ENCODE measurements at regions not wholly inside any gene's neighbourhood (a gene's known extent, or its start where the extent isn't known, plus 50 kb on each side); places are given as distances from the start of the nearest gene placed in this dataset.

GRCh38 chr10:10919976-10920375 lies 97.7 kb upstream of the CELF2 start:
- DNase-seq: no peak

DNA sequence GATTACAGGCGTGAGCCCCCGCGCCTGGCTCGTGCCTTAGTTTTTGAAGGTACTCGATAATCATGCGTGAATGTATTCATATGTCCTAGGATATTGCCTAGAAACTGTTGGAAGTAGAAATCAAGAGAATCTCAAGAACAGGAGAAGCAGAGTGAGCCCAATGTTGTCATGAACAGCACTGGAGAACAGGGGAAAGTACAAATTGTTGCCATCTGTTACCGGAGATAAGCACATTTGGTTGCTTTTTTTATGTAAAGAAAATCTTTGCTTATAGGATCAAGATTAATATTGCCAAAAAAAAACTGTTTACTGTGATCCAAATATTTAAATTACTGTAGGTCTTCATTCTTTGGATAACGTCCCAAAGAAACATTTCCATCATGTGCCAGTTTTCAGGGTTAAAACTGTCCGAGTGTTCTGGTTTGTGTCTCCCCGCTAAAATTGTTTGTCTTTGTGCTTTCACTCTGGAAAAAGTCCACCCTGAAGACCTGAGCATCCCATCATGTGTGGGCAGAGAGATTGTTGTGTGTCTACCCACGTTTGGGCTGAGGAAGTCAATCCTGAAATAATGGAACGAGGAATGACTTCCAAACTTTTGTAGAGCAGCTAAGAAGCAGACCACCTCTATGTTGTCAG lies 95.7 kb upstream of the CELF2 start:
- DNase-seq: no peak

DNA sequence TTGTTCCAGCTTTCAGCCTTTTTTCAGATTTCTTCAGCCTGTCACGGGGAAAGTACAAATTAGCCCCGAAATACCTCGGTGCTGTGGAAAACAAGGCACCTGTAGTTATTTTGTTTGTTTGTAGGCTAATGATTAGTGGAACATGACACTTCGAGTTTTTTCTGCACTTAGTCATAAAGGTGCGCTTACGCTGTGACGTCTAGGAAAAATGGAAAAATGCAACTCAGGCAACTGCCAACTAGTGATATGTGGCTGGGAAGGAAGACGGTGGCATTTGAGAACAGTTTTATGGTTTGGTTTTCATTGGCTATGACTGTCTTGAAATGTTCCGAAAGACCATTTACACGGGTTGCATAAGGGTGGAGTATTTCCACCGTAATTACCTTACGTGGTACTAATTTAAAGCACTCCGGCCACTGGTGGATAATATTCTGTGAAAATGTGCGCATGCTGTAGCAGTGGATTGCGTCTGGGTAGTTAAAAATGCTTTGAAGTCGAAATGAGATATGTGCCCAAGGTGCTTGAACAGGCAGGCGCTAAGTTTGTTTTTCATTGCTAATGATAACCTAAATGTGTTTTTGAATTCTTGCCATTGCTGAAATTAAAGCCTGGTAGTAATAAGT lies 94.5 kb upstream of the CELF2 start:
- no peak for DNase-seq

DNA sequence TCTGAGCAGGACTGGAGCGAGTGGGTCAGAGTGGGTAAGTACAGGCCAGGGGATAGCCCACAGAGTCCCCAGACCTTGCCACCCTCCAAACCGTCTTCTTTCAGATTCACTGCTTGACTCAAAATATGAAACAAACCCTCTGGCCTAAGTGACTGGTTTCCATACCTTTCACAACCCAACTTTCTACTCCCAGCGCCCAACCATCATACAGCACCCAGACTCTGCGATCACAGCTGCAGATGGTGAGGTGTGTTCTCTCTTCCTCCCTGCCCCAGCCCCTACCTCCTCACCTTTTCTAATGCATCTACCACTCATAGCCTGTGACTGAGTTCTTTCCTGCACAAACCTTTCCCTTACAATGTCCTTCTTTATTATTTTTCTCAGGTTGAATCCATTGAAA lies 92.0 kb upstream of the CELF2 start:
- DNase-seq: no peak

GRCh38 chr10:10927608-10928007 lies 90.1 kb upstream of the CELF2 start:
- no peak for DNase-seq

DNA sequence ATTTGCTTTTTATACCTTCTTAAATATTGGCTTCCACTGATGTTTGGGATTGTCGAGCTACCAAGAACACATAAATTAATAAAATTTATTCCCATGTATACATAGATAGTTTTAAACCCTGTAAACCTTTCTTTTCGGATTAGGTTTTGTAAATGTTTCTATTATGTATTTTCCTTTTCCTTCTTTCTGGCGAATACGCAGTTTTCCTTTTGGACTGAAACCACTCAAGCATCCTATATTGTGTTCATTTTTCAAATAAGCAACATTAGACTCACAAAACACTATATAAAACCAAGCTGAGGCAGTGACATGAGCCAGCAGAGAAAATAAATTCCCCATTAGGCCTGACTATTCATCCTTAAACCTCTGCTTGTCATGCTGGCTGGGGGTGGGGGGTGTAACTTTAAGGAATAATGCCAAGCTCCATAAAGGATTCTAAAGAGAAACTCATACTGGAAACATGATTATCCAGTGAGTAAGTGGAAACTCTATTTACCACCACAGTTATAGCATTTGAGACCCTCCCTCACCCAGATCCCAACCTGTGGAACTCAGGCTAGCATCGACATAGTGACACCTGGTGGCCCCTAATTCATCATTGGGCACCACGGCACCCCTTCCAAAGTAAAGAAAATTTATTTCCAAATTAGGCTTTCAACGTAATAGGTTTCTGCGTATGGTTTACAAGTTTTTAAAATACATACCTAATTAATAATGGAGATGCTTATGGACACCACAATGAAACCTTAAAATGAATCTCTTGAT lies 86.5 kb upstream of the CELF2 start:
- no peak for DNase-seq

DNA sequence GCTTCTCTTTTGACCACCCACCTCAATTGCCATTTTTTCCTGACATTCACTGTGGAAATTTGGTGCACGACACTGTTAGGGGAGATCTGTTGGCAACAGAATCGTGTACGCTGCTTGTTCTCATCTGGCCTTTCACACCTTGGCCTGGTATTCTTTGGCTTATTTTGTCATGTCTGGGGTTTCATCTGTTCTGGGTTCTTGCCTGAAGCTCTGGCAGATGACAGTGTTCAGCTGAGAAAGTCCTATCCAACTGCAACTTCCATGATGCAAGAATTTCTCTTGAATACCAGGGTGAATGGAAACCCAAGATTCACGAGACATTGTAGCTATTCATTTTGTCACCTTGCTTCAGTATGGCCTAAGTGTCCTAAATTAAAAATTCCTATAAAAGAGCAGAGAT lies 82.6 kb upstream of the CELF2 start:
- DNase-seq: no peak

DNA sequence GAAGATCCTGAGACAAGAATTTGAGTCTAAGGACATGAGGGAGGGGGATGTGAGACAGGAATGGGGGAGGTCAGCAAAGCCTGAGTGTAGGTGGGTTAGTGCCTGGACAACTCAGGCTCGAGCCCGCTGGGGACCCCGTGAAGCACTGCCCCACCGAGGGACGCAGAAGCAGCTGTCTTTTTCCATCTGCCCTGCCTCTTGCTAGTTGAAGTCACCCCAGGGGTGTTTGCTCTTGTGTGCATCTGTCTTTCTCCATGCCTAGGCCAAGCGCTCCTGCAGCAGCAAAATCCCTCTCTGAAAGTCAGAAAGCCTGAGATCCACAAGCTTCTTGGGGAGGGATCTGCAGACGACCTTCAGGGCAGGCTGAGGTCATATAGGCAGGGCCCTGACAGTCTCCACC lies 79.0 kb upstream of the CELF2 start:
- DNase-seq: no peak

- DNase-seq: no peak
Observed at GRCh38 chr10:10941127-10941730, 76.4 kb upstream of the CELF2 start.

GRCh38 chr10:10942441-10942840 lies 75.2 kb upstream of the CELF2 start:
- no peak for DNase-seq

GRCh38 chr10:10946081-10946480 lies 71.6 kb upstream of the CELF2 start:
- no peak for DNase-seq

DNA sequence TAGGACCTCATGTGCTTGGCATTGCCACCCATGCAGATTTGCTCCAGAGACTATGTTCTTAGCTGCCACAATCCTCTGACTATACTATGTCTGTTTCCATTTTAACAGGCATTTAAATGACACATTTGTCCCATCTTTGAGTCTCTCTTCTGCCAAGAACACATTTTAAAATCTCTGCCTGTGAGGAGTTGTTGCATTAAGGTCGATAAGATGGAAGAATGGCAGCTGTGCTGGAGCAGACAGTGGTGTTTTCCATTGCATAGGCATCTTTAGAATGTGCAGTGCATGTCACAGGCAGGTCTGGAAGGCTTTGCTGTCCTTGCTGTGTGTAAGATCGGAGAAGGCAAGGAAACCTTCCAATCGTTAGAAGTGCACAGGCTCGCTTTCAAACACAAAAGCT lies 70.9 kb upstream of the CELF2 start:
- no peak for DNase-seq

- no peak for DNase-seq
Observed at GRCh38 chr10:10951675-10952074, 66.0 kb upstream of the CELF2 start.

DNA sequence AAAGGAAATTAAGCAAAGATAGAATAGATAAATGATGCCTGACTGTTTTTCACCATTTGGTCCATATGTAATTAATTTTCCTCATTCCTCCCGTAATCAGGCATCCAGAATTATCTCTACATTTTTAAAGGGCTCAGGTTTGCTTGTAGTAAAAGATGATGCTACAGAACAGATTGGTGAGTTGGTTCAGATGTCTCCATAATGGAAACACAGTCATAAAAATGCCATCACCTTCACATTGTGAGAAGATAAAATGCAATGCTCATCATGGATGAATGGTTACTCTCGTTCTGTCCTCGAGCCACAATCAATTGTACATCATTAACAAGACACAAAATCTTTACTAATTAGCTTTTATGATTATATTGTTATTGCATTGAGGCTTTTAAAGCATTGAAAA lies 64.9 kb upstream of the CELF2 start:
- no peak for DNase-seq

DNA sequence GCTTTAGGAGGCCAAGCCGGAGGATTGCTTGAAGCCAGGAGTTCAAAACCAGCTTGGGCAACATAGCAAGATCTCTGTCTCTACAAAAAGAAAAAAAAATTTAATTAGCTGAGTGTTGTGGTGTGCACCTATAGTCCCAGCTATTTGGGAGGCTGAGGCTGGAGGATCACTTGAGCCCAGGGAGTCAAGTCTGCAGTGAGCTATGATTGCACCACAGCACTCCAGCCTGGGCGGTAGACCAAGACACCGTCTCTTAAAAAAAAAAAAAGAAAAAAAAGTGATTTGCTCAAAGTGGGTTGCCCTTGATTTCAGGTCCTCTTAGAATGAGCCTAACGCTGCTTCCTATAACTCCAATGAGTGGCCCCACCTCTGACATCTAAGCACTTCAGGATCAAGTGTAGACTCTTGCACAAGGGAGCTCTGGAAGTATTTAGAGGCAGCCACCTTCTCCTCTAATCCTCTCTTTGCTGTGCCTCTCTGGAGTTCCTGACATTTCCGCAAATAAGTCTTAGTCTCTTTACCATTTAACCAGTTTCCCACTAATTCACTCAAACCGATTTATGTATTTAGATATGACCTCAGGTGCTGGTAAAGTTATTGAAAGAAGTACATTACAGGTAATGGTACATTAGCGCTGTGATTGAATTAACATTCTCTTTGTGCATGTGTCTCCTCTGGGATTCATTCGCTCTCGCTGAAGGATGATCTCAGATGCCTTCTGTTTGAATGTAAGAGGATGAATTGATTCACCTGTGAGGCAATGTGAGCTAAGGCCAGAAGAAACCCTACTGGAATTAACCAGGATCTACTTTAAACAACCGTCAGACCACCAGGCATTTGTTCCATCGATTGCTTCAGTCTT lies 60.8 kb upstream of the CELF2 start:
- DNase-seq: no peak

DNA sequence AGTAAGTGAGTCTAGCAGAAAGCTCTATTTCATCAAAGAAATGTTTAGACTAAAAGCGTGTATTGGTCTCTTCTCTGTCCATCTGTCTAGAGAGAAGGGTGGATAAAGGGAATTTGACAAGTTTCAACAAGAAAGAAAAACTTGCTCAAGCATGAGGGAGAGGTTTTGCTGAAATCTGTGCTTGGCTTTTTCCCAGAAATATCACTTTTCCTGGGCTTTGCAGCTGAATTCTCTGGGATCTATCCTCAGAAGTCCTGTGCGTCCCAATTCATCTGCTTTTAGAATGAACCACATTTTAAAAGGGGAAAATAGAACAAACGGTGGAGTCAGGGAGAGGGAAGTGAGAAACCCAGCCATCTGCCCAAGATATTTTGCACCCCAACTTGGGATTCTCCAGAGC lies 59.6 kb upstream of the CELF2 start:
- DNase-seq: no peak

GRCh38 chr10:10959666-10960065 lies 58.0 kb upstream of the CELF2 start:
- DNase-seq: no peak

DNA sequence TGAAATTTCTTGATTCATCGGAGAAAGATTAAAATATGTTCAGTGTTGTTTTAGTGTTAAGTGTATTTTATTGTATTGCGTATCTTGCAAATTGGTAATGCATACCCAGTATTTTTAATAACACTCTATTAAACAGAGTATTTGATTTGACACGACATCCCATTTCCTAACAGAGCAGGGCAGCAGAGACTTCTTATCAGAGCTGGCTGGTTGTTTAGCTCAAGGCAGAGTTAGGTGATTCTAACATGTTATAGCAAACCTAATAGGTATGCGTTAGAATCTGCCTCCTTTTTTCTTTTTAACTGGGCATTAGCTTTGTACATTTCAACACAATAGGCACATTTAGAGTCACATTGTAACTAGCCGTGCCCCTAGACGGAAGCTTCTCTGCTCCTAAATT lies 57.1 kb upstream of the CELF2 start:
- no peak for DNase-seq

DNA sequence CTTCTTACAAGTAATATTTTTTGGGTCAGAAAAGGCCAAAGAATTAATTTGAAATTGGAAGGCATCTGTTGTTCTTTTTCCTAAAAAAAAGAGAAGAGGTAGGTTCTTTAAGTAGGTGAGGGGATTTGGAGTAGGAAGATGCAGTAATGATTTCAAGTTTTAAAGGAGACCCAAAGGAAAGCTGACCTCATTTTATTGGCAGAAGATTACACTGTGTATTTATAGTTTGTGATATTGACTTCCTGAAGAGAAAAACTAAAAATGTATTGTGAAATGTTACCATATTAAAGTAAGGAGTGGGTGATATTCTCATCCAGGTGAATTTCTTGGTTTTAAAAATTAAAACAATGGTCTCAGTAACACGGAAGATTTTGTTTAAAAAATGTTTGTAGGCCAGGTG lies 56.6 kb upstream of the CELF2 start:
- no peak for DNase-seq

- DNase-seq: no peak
Observed at GRCh38 chr10:10967029-10967428, 50.6 kb upstream of the CELF2 start.

DNA sequence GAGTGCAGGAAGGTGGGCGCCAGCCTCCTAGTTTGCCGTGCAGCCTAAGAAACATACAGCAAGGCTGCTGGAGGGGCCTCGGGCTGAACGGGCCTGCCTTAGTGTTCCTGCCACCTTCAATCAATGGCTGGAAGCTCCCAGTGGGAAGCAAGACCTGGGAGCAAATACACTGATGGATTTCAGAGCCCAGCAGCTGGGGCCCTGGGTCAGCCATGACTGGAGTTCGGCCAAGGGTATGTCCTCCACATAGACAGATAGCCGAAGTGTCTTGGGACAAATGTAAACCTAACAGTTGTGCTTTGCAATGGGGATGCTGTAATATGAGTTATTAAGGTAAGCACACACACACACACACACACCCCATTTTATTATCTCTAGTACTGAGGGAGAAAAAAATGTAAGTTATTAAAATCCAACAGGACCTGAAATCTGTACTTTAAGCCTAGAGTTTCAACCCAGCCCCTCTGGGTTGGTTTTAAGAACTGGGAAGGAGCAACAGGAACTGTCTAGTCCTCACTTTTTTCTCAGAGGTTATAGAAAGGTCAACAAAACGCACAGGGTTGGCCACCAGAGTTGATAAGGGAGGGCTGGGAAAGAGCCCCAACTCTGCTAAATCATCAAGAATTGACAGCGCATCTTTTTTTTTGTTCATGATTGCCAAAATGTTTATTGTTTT lies 50.0 kb upstream of the CELF2 start:
- no peak for DNase-seq

All from CD4-positive, alpha-beta T cell treated with Interleukin-17A for 1 hour (primary cell).